LNCAP (cell line): ENCODE measurements at regions not wholly inside any gene's neighbourhood (a gene's known extent, or its start where the extent isn't known, plus 50 kb on each side); places are given as distances from the start of the nearest gene placed in this dataset.
A peak's percentile ranks its signal among the peaks of the same experiment; 100 is the strongest.

Experiments
- TF ChIP-seq, protein P1 (sequence below): fragments of 450-650 bp; IDR thresholded peaks from 2 replicates; pipeline ENCODE4 v1.5.1; 2017; ENCODE audit warnings: mild to moderate bottlenecking

DNA sequence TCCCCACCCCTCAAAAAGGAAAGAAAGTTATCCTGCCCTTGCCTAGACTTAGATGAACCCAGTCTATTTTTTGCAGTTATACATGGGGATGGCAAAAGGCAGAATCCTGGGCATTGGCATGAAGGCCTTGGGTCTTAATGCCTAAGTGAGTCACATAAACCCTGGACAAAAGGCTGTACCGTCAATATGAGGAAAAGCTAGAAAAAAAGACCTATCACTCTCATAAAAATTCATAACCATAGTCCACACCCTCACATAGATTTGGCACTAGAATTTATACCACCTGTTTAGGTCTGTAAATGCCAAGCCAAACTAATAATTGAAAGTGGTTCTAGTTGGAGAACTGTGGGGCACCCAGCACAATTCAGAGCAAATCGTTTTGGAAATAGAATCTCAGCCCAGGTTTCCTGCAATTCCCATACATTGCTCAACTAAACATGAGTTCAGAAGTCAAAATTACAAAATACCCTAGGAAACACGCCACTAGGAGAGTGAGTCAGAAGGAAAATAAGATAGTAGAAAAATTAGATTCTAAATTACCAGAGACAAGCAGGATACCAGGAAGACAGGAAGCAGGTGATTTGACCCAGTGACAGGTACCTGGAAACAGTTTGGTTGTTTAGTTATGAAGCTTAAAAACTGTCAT lies 70.4 kb upstream of the FUCA2 start:
- TF ChIP-seq, protein P1, sequence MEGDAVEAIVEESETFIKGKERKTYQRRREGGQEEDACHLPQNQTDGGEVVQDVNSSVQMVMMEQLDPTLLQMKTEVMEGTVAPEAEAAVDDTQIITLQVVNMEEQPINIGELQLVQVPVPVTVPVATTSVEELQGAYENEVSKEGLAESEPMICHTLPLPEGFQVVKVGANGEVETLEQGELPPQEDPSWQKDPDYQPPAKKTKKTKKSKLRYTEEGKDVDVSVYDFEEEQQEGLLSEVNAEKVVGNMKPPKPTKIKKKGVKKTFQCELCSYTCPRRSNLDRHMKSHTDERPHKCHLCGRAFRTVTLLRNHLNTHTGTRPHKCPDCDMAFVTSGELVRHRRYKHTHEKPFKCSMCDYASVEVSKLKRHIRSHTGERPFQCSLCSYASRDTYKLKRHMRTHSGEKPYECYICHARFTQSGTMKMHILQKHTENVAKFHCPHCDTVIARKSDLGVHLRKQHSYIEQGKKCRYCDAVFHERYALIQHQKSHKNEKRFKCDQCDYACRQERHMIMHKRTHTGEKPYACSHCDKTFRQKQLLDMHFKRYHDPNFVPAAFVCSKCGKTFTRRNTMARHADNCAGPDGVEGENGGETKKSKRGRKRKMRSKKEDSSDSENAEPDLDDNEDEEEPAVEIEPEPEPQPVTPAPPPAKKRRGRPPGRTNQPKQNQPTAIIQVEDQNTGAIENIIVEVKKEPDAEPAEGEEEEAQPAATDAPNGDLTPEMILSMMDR, result no peak

DNA sequence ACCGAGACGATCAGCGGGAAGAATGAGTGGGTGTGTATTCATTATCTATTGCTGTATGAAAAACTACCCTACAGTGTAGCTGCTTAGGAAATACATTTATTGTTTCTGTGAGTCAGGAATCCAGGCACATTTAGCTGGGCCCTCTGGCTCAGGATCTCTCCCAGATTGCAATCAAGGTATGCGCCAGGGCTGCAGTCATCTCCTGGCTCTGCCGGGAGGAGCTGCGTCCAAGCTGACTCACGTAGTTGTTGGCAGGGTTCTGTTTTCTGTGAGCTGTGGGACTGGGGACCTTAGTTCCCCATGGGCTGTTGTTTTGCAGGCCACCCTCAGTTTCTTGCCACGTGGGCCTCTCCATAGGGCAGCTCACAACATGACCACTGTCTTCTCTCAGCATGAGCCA lies 68.2 kb upstream of the FUCA2 start:
- TF ChIP-seq, protein P1, result no peak

DNA sequence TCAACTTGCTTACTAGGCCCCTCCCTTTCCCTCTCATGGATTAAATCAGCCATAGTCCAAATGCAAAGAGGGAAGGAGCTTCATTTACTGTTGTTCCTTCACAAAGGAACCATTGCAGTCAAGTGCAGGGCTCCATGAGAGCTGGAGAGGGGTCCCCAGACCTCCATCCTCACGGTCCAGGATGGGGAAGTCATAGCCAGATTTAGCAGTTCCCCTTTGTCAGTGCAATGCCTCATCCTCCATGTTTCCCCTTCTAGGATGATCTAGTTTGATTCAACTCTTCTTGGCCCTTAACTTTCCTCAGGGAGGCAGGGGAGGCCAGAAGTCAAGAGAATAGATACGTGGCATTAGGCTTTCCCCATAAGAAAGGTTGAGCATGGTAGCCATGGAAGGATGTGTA lies 66.5 kb upstream of the FUCA2 start:
- TF ChIP-seq, protein P1, result no peak

DNA sequence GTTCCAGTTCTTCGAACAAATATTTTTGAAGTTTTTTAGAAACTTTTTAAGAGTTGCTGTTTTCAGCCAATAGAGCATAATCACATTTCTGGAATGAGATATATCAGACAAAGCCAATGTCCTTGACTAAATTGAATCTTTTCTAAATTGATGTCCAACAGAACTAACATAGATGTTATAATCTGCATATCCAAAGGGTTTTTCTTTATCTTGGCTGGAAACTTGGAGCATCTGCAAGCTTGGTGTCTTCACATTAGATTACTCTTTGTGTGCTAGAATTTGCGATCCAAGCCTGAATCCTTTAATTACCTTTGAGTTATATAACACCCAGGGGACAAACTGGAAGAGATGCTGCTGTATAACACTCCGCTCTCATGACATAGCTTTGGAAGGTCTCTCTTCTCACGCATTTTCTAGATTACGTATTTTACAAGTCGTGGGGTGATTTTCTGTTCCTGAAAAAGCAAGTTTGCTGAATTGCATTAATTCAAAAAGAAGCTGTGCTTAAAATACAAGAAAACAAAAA lies 64.4 kb upstream of the FUCA2 start:
- TF ChIP-seq, protein P1, result no peak

DNA sequence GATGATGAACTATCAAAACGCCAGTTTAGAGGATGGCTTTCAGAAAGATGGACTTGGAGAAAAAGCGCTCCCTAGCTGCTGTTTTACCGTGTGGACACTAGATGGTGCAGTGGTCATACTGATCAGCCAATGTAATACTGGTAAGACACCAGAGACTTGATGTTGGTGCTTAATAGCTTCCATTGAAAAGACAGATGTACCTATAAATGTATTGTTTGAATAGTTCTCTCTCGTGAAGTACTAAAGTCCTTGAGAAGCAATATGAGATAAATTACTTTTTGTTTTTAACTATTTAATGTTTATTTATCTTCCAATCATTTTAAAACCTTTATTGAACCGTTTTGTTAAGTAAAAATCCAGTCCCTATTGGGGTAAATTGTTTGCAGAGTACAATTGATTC lies 63.9 kb upstream of the FUCA2 start:
- TF ChIP-seq, protein P1, result peak; percentile 96

DNA sequence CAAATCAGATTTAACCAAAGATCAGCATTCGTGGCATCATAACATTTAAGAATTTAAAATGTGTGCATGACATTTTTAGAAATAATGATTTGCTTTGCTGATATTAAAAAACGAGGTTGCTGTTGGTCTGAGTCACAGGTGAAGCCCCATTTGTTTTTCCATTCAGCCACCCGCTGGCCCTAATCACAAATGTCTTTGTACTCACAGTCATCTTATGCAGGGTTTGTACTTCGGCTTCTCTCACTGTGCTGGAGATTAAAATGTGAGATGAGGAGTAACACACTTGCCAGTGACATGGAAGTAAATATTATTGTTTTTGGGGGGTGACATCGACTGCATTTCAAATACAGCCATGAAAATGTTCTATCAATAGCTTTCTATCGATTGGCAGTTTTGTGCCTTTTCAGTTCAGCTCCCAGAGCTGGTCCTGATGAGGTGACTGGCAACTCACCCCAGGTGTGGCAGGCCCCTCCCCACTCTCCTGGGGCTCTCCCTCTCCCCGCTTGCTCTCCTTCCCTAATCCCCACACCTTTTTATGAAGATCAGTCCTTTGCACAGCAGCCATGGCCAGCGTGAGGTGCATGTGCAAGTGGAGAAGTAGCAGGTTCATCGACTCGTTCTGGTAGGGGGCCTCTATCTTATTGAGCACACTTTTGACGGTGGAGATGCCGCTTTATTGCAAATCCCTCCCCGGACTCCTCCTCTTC lies 58.8 kb upstream of the FUCA2 start:
- TF ChIP-seq, protein P1, result no peak

DNA sequence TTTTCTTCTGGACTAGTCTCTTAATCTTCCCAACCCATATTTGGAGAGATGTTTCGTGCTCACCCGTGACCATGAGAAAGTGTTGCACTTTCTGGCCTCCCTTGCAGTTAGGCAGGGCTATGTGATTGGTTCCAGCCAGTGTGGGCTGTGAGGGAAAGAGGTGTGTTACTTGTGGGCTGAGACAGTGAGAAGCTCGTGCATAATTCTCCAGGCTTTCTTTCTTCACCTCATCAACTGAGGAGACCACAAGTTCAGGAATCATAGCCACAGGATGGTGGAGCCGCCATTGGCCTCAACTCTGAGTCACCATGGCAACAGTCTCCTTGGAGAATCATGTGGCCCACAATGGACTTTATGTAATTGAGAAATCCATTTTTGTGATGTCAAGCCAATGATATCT lies 57.5 kb upstream of the FUCA2 start:
- TF ChIP-seq, protein P1, result no peak
